Hepatocyte (in vitro differentiated cells): ENCODE measurements at regions not wholly inside any gene's neighbourhood (a gene's known extent, or its start where the extent isn't known, plus 50 kb on each side); places are given as distances from the start of the nearest gene placed in this dataset.

ENCODE experiments used
- DNase-seq: peaks from one replicate; pipeline ENCODE4 v3.0.0-alpha.2; 2016; ENCODE audit warnings: low spot score
- H2AFZ ChIP-seq: fragments of 200-600 bp; sonication (generic); 2 replicates; pipeline ENCODE4 v1.6.0; 2016; ENCODE audit warnings: antibody characterized with exemption, mild to moderate bottlenecking
- H3K27ac ChIP-seq: fragments of 200-600 bp; sonication (generic); 2 replicates; pipeline ENCODE4 v1.5.1; 2016; ENCODE audit warnings: mild to moderate bottlenecking
- H3K27me3 ChIP-seq: fragments of 200-600 bp; sonication (generic); 2 replicates; pipeline ENCODE4 v1.6.1; 2016
- H3K36me3 ChIP-seq: fragments of 200-600 bp; sonication (generic); replicated peaks from 2 replicates; pipeline ENCODE4 v1.5.1; 2016; ENCODE audit warnings: low read depth; ENCODE audit not compliant: insufficient read depth
- H3K4me1 ChIP-seq: fragments of 200-600 bp; sonication (generic); 2 replicates; pipeline ENCODE4 v1.5.1; 2016; ENCODE audit warnings: mild to moderate bottlenecking, moderate library complexity; ENCODE audit not compliant: insufficient read depth
- H3K4me2 ChIP-seq: fragments of 200-600 bp; sonication (generic); 2 replicates; pipeline ENCODE4 v1.6.0; 2016
- H3K4me3 ChIP-seq: fragments of 200-600 bp; sonication (generic); 2 replicates; pipeline ENCODE4 v1.5.1; 2016; ENCODE audit warnings: mild to moderate bottlenecking
- H3K79me2 ChIP-seq: fragments of 200-600 bp; sonication (generic); 2 replicates; pipeline ENCODE4 v1.6.0; 2017; ENCODE audit warnings: mild to moderate bottlenecking
- H3K9me2 ChIP-seq: fragments of 200-600 bp; sonication (generic); replicated peaks from 2 replicates; pipeline ENCODE4 v1.6.0; 2017; ENCODE audit warnings: mild to moderate bottlenecking; ENCODE audit not compliant: insufficient read depth
- H3K9me3 ChIP-seq: fragments of 200-600 bp; sonication (generic); 2 replicates; pipeline ENCODE4 v1.5.1; 2016; ENCODE audit warnings: low read depth, mild to moderate bottlenecking
- H4K20me1 ChIP-seq: fragments of 200-600 bp; sonication (generic); 2 replicates; pipeline ENCODE4 v1.6.0; 2016; ENCODE audit warnings: mild to moderate bottlenecking; ENCODE audit not compliant: insufficient read depth, poor library complexity, severe bottlenecking
- EZH2 ChIP-seq: fragments of 200-600 bp; sonication (generic); IDR thresholded peaks from 2 replicates; pipeline ENCODE4 v1.6.1; 2016; ENCODE audit warnings: antibody characterized with exemption, mild to moderate bottlenecking, borderline replicate concordance
- EZH2phosphoT487 ChIP-seq: fragments of 200-600 bp; sonication (generic); IDR thresholded peaks from one replicate; pipeline ENCODE4 v1.6.1; 2018; ENCODE audit warnings: antibody characterized with exemption, mild to moderate bottlenecking, low read depth, moderate library complexity; ENCODE audit not compliant: unreplicated experiment, severe bottlenecking
- WGBS: methylation state at CpG from one replicate; pipeline ENCODE4 v1.1.6; 2016; ENCODE audit warnings: low lambda C conversion rate; ENCODE audit errors: missing lambda C conversion rate; 5-methylcytosine and 5-hydroxymethylcytosine counted together
- TF ChIP-seq, protein P1 (sequence below): fragments of 200-600 bp; sonication (generic); IDR thresholded peaks from 2 replicates; pipeline ENCODE4 v1.5.1; 2016; ENCODE audit warnings: antibody characterized with exemption, mild to moderate bottlenecking; ENCODE audit not compliant: poor library complexity

DNA sequence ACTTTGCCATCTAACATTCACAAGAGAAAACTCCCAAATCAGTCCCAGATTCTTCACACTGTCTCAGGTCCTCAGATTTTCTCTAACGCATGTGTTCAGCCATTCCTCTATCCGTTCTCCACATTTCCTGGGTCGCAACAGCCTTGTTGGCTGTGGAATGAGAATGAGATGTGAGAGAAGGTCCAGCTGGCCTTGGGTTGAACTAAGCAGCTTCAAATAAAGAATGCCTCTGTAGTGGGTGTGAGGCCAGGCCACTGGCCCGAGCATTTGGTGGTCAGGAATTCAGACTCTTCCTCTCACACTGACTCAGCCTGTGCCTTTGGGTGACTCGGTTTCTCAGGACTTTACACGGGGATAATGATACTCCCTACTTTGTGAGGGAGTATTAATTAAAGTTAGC lies 73.8 kb upstream of the CCN6 start:
- Histone ChIP-seq H4K20me1 (no peaks in the 10 kb centered on the region), H3K36me3 (no peaks in the 10 kb centered on the region), H3K79me2 (no peaks in the 10 kb centered on the region), H3K4me3 (no peak overlapping the region), H3K27ac (no peak overlapping the region), H2AFZ (no peak overlapping the region), H3K27me3 (no peaks in the 10 kb centered on the region), H3K4me1 (no peaks in the 10 kb centered on the region), H3K9me3 (no peaks in the 10 kb centered on the region), H3K9me2 (no peaks in the 10 kb centered on the region), H3K4me2 (no peak overlapping the region)
- no peak for DNase-seq
- WGBS: 92% methylated on average over 6 of the region's 6 CpGs
- TF ChIP-seq EZH2 (no peak), EZH2phosphoT487 (no peak)
- TF ChIP-seq, protein P1, sequence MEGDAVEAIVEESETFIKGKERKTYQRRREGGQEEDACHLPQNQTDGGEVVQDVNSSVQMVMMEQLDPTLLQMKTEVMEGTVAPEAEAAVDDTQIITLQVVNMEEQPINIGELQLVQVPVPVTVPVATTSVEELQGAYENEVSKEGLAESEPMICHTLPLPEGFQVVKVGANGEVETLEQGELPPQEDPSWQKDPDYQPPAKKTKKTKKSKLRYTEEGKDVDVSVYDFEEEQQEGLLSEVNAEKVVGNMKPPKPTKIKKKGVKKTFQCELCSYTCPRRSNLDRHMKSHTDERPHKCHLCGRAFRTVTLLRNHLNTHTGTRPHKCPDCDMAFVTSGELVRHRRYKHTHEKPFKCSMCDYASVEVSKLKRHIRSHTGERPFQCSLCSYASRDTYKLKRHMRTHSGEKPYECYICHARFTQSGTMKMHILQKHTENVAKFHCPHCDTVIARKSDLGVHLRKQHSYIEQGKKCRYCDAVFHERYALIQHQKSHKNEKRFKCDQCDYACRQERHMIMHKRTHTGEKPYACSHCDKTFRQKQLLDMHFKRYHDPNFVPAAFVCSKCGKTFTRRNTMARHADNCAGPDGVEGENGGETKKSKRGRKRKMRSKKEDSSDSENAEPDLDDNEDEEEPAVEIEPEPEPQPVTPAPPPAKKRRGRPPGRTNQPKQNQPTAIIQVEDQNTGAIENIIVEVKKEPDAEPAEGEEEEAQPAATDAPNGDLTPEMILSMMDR: no peak

DNA sequence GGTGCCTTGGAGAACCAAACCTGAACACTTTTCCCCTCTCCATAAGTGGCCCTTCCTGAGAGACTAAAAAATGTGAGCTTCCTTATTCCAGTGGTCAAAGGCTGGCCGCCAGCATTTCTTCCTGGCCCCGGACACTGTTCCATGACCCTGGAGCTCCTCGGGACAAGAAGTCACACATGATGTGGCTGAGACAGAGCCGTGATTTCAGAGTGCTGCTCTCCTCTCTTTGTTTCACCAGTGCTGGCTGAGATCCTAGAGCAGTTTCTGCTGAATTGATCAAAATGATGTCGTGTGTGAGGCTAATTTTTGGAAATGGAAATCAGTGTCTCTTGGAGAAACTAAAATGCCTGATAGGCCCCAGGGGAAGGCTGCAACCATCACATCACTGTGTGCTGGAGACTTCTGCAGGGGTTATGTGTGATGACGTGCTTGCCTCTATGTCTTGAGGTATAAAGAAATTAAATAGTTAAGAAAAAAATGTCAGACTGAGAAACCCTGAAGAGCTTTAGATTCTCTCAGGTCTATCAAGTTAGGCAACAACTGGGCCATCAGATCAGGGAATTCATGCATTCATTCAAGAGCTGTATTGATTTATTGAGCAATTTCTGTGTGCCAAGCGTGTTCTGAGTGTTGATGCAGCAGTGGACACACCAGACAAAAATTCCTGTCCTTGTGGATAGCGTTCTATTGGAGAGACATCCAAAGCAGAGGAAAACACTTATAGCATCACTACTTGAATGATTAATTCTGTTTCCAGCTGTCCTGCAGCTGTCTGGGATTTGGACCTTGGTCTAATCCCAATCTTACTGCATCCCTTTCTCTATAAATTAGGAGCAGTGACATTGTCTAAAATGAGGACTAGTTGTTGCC lies 72.7 kb upstream of the CCN6 start:
- H2AFZ ChIP-seq: no peak overlapping the region
- 91% methylated on average over 8 of the region's 8 CpGs for WGBS
- DNase-seq: no peak

DNA sequence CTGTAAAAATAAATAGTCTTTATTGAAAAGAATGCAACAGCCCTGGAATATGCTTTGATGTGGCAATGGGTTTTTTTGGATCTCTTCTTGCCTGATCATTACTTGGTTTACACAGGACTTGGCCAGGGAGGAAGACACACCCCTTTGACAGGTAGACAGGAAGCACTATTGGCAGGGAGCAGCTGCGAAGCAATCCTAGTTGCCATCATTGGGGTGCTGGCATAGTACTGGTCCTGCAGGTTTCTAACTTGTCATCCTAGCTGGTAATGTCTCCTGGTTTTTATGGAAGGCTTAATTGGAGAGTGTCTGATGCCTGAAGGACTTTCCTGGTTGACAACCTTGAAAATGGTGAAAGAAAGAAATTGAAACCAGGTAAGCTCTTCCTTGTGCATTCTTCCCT lies 71.2 kb upstream of the CCN6 start:
- no peak for DNase-seq
- H2AFZ ChIP-seq: no peak overlapping the region
- TF ChIP-seq, protein P1: no peak
- TF ChIP-seq EZH2phosphoT487: no peak
- TF ChIP-seq EZH2: no peak
- H3K4me1 ChIP-seq: peaks cover 8% of the 10 kb centered on the region
- H3K27ac ChIP-seq: no peak overlapping the region
- H3K36me3 ChIP-seq: no peaks in the 10 kb centered on the region
- no peaks in the 10 kb centered on the region for H3K27me3 ChIP-seq
- H3K9me3 ChIP-seq: no peaks in the 10 kb centered on the region
- H3K9me2 ChIP-seq: no peaks in the 10 kb centered on the region
- H3K4me2 ChIP-seq: no peak overlapping the region
- H3K4me3 ChIP-seq: no peak overlapping the region
- no peaks in the 10 kb centered on the region for H4K20me1 ChIP-seq
- H3K79me2 ChIP-seq: no peaks in the 10 kb centered on the region
- WGBS: 84% methylated on average over 1 of the region's 1 CpG

More for the DNA sequence above, 72.7 kb upstream of the CCN6 start:
- no peaks in the 10 kb centered on the region for H3K27me3 ChIP-seq
- no peaks in the 10 kb centered on the region for H4K20me1 ChIP-seq
- H3K4me2 ChIP-seq: no peak overlapping the region
- H3K27ac ChIP-seq: no peak overlapping the region
- H3K4me3 ChIP-seq: no peak overlapping the region
- H3K9me3 ChIP-seq: no peaks in the 10 kb centered on the region
- H3K36me3 ChIP-seq: no peaks in the 10 kb centered on the region
- H3K9me2 ChIP-seq: no peaks in the 10 kb centered on the region
- H3K4me1 ChIP-seq: peaks cover 8% of the 10 kb centered on the region
- TF ChIP-seq EZH2 (no peak), EZH2phosphoT487 (no peak)
- TF ChIP-seq, protein P1: no peak
- no peaks in the 10 kb centered on the region for H3K79me2 ChIP-seq
